ENCODE measurements at regions not wholly inside any gene's neighbourhood (a gene's known extent, or its start where the extent isn't known, plus 50 kb on each side); places are given as distances from the start of the nearest gene placed in this dataset.

DNA sequence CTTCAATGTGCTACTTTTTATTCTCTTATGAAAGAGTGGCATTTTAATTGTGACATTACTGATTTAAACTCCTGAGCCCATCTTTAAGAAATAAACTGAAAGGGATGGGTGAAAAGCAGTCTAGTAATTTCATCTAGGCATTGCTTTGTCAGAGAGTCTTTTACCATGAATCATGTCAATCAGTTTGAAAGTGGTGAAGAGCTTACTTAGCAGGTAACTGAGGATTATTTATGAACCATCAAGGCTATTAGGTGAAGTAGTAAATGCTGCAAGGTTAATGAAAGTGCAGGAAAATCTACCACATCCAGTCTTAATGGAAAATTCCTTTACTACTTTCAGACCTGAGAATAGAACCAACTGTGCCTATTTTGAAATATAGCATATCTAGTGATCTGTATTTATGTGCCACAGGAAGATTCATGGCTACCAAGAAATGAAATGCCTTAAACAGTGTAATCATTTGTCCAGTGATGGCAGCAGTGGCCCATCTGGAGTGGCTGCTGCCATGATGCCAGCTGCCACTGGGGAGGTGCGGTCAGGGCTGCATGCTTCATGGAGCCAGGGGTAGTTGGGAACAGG lies 368.9 kb downstream of the SLITRK6 start:
- TF ChIP-seq NRF1 (conservative IDR thresholded peaks at IDR 0.05; ENCODE audit: low read depth, low read length) (no peak), EZH2 (IDR thresholded peaks at IDR 0.05; ENCODE audit: borderline replicate concordance, control insufficient read depth, low read depth, low read length) (no peak), ZBED1 (IDR thresholded peaks at IDR 0.05; ENCODE audit: borderline replicate concordance) (no peak), SRF (IDR thresholded peaks at IDR 0.05; ENCODE audit: low read depth in 2 of 2, low read length in 2 of 2) (no peak), HDAC2 (IDR thresholded peaks at IDR 0.05) (no peak), POLR2AphosphoS5 (IDR thresholded peaks at IDR 0.05; ENCODE audit: low read length) (no peak), YY1 (IDR thresholded peaks at IDR 0.05; ENCODE audit: low read depth, low read length) (no peak), EP300 (IDR thresholded peaks at IDR 0.05; ENCODE audit: borderline replicate concordance in 1 of 2, control insufficient read depth in 1 of 2, low read depth in 2 of 2, low read length in 2 of 2) (no peak), RFX5 (IDR thresholded peaks at IDR 0.05; ENCODE audit: low read depth, low read length) (no peak)
